ENCODE measurements at regions not wholly inside any gene's neighbourhood (a gene's known extent, or its start where the extent isn't known, plus 50 kb on each side); places are given as distances from the start of the nearest gene placed in this dataset.

DNA sequence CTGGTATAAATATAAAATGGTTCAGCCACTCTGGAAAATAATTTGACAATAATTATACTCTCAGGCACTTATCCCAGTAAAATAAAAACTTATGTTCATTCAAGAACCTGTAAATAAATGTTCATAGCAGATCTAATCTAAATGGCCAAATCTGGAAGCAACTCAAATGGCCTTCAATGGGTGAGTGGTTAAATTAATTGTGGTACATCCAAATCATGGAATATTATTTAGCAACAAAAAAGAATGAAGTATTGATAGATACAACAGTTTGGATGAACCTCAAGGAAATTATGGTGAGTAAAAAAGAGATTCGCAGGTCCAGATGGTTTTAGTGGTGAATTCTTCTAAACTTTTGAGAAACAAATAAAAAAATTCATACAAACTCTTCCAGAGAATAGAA lies 287.0 kb upstream of the ZC3H12C start (continued):
- no peak for TF ChIP-seq ZNF217 (IDR thresholded peaks at IDR 0.05)
- no peak for TF ChIP-seq BRCA1 (IDR thresholded peaks at IDR 0.05; ENCODE audit: low read depth, low read length)
- TF ChIP-seq ESRRA (IDR thresholded peaks at IDR 0.05; ENCODE audit: low read length): no peak
- TF ChIP-seq RBBP5 (conservative IDR thresholded peaks at IDR 0.05): no peak

DNA sequence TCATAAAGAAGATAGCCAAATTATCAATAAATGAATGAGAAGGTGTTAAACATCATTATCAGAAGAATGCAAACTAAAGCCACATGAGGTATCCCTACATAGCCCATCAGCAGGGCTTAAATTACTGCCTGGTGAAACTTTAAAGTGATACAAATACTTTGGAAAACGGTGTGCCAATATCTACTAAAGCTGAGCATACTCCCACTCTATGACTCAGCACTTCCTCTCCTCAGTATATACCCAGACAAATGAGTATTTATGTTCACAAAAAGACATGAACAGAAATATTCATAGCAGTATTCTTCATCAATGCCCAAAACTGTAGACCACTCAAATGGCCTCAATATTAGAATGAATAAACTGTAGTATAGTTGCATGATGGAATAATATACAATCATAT lies 284.6 kb upstream of the ZC3H12C start:
- ChIA-PET POLR2A (no interaction called here), RAD21 (ENCODE audit: unreplicated experiment) (no interaction called here), CTCF (no interaction called here), SMC1A (ENCODE audit: uncharacterized antibody, unreplicated experiment) (no interaction called here)
- intact Hi-C loops (cut with micrococcal nuclease; ENCODE audit: unreplicated experiment) (no loop called here), in situ Hi-C loops (cut with MboI) (no loop called here)
- Histone ChIP-seq H3K4me3 (no peak overlapping the region), H3K4me1 (ENCODE audit: control insufficient read depth, insufficient read depth, low read length) (no peaks in the 10 kb centered on the region), H4K20me1 (ENCODE audit: control insufficient read depth, insufficient read depth) (no peaks in the 10 kb centered on the region), H3K27me3 (replicated peaks in 1 of 2; ENCODE audit: control insufficient read depth in 2 of 2, insufficient read depth in 2 of 2, low read length in 1 of 2) (no peaks in the 10 kb centered on the region), H3K9me3 (replicated peaks; ENCODE audit: control insufficient read depth, insufficient read depth, low read length) (no peaks in the 10 kb centered on the region), H3K36me3 (ENCODE audit: control insufficient read depth in 2 of 2, insufficient read depth in 2 of 2, low read length in 1 of 2) (no peaks in the 10 kb centered on the region), H3K4me2 (ENCODE audit: control insufficient read depth, insufficient read depth) (no peak overlapping the region), H3K79me2 (ENCODE audit: control insufficient read depth, insufficient read depth, low read length) (no peaks in the 10 kb centered on the region), H3K9ac (ENCODE audit: control insufficient read depth, insufficient read depth, low read length) (no peak overlapping the region), H2AFZ (ENCODE audit: control insufficient read depth, low read depth, low read length) (no peak overlapping the region), H3K27ac (ENCODE audit: control insufficient read depth, insufficient read depth) (no peak overlapping the region)
- DNase-seq (ENCODE audit: low read depth, low spot score): no peak
- no peak for FAIRE-seq
- BruUV-seq (replicated peaks): no TSS peak
- WGBS (ENCODE audit: insufficient coverage, insufficient replicate concordance, low lambda C conversion rate, missing lambda C conversion rate): 0% methylated on average over 1 of the region's 1 CpG
- no peak for ATAC-seq
- TF ChIP-seq KLF5 (IDR thresholded peaks at IDR 0.05; ENCODE audit: partially characterized antibody) (no peak), ZNF274 (IDR thresholded peaks at IDR 0.05; ENCODE audit: insufficient read depth, insufficient read length) (no peak), DPF2 (IDR thresholded peaks at IDR 0.05) (no peak), IKZF2 (IDR thresholded peaks at IDR 0.05) (no peak), MEF2A (IDR thresholded peaks at IDR 0.05; ENCODE audit: insufficient read depth, low read depth, low read length) (no peak), NFIC (IDR thresholded peaks at IDR 0.05; ENCODE audit: low read depth, low read length) (no peak), GATAD2B (conservative IDR thresholded peaks at IDR 0.05; ENCODE audit: low read depth) (no peak), ZNF217 (IDR thresholded peaks at IDR 0.05) (no peak), ZNF207 (IDR thresholded peaks at IDR 0.05; ENCODE audit: borderline replicate concordance) (no peak), TARDBP (IDR thresholded peaks at IDR 0.05; ENCODE audit: borderline replicate concordance) (no peak), MXI1 (IDR thresholded peaks at IDR 0.05; ENCODE audit: low read depth, low read length) (no peak), FOS (IDR thresholded peaks at IDR 0.05; ENCODE audit: borderline replicate concordance, extremely low read depth, insufficient read length) (no peak), ZNF622 (IDR thresholded peaks at IDR 0.05) (no peak)
- TF ChIP-seq, protein P1, sequence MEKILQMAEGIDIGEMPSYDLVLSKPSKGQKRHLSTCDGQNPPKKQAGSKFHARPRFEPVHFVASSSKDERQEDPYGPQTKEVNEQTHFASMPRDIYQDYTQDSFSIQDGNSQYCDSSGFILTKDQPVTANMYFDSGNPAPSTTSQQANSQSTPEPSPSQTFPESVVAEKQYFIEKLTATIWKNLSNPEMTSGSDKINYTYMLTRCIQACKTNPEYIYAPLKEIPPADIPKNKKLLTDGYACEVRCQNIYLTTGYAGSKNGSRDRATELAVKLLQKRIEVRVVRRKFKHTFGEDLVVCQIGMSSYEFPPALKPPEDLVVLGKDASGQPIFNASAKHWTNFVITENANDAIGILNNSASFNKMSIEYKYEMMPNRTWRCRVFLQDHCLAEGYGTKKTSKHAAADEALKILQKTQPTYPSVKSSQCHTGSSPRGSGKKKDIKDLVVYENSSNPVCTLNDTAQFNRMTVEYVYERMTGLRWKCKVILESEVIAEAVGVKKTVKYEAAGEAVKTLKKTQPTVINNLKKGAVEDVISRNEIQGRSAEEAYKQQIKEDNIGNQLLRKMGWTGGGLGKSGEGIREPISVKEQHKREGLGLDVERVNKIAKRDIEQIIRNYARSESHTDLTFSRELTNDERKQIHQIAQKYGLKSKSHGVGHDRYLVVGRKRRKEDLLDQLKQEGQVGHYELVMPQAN (conservative IDR thresholded peaks at IDR 0.05): no peak
- TF ChIP-seq, protein P2, sequence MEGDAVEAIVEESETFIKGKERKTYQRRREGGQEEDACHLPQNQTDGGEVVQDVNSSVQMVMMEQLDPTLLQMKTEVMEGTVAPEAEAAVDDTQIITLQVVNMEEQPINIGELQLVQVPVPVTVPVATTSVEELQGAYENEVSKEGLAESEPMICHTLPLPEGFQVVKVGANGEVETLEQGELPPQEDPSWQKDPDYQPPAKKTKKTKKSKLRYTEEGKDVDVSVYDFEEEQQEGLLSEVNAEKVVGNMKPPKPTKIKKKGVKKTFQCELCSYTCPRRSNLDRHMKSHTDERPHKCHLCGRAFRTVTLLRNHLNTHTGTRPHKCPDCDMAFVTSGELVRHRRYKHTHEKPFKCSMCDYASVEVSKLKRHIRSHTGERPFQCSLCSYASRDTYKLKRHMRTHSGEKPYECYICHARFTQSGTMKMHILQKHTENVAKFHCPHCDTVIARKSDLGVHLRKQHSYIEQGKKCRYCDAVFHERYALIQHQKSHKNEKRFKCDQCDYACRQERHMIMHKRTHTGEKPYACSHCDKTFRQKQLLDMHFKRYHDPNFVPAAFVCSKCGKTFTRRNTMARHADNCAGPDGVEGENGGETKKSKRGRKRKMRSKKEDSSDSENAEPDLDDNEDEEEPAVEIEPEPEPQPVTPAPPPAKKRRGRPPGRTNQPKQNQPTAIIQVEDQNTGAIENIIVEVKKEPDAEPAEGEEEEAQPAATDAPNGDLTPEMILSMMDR (IDR thresholded peaks at IDR 0.05 in 2 of 3, conservative IDR thresholded peaks at IDR 0.05 in 1 of 3; ENCODE audit: control insufficient read depth in 2 of 3, extremely low read depth in 1 of 3, insufficient read depth in 1 of 3, low read depth in 3 of 3, low read length in 3 of 3): no peak
- TF ChIP-seq, protein P3, sequence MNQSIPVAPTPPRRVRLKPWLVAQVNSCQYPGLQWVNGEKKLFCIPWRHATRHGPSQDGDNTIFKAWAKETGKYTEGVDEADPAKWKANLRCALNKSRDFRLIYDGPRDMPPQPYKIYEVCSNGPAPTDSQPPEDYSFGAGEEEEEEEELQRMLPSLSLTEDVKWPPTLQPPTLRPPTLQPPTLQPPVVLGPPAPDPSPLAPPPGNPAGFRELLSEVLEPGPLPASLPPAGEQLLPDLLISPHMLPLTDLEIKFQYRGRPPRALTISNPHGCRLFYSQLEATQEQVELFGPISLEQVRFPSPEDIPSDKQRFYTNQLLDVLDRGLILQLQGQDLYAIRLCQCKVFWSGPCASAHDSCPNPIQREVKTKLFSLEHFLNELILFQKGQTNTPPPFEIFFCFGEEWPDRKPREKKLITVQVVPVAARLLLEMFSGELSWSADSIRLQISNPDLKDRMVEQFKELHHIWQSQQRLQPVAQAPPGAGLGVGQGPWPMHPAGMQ (IDR thresholded peaks at IDR 0.05; ENCODE audit: borderline replicate concordance): no peak
- TF ChIP-seq, protein P4, sequence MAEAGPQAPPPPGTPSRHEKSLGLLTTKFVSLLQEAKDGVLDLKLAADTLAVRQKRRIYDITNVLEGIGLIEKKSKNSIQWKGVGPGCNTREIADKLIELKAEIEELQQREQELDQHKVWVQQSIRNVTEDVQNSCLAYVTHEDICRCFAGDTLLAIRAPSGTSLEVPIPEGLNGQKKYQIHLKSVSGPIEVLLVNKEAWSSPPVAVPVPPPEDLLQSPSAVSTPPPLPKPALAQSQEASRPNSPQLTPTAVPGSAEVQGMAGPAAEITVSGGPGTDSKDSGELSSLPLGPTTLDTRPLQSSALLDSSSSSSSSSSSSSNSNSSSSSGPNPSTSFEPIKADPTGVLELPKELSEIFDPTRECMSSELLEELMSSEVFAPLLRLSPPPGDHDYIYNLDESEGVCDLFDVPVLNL (IDR thresholded peaks at IDR 0.05; ENCODE audit: low read depth, low read length): no peak
